Peyer's patch (tissue), 4 donors: ENCODE measurements at regions not wholly inside any gene's neighbourhood (a gene's known extent, or its start where the extent isn't known, plus 50 kb on each side); places are given as distances from the start of the nearest gene placed in this dataset.

Source experiments
- POLR2A ChIP-seq, 2 donors: fragments of 450-650 bp; IDR thresholded peaks; one replicate each; pipeline ENCODE4 v1.5.1; 2017; ENCODE audit warnings: antibody characterized with exemption in 2 of 2, mild to moderate bottlenecking in 2 of 2, moderate library complexity in 2 of 2
- TF ChIP-seq, protein P1 (sequence below), 6 experiments: fragments of 450-650 bp in 4 of 6; fragments of 200-600 bp in 2 of 6; sonication (generic) in 1 of 6; IDR thresholded peaks; one replicate each; pipeline ENCODE4 v1.5.1; 2017 to 2019; ENCODE audit warnings: antibody characterized with exemption in 6 of 6, mild to moderate bottlenecking in 3 of 6, moderate library complexity in 1 of 6

DNA sequence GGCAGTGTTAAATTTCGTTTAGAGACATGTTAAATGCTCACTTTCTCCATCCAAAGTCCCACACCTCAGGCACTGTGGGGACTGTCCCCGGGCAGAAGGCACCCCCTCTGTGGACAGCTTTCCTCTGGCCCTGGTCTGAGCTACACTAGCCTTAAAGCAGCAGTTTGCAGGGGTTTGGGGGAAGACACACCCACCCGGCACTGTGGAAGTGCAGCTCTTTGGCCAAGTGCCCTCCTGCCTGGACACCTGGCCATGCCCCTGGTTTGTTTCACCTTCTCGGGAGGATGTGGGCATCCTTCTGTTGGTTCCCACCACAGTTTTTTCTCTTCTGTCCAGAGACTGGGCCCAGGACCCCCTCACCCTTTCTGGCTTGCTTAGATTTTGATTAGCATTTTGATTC is 1254.7 kb downstream of the BRD1 start:
- TF ChIP-seq, protein P1, sequence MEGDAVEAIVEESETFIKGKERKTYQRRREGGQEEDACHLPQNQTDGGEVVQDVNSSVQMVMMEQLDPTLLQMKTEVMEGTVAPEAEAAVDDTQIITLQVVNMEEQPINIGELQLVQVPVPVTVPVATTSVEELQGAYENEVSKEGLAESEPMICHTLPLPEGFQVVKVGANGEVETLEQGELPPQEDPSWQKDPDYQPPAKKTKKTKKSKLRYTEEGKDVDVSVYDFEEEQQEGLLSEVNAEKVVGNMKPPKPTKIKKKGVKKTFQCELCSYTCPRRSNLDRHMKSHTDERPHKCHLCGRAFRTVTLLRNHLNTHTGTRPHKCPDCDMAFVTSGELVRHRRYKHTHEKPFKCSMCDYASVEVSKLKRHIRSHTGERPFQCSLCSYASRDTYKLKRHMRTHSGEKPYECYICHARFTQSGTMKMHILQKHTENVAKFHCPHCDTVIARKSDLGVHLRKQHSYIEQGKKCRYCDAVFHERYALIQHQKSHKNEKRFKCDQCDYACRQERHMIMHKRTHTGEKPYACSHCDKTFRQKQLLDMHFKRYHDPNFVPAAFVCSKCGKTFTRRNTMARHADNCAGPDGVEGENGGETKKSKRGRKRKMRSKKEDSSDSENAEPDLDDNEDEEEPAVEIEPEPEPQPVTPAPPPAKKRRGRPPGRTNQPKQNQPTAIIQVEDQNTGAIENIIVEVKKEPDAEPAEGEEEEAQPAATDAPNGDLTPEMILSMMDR (IDR thresholded peaks at IDR 0.05) = no peak
- TF ChIP-seq POLR2A (IDR thresholded peaks at IDR 0.05) = no peak
